Coronary artery (tissue), 2 donors: ENCODE measurements at regions not wholly inside any gene's neighbourhood (a gene's known extent, or its start where the extent isn't known, plus 50 kb on each side); places are given as distances from the start of the nearest gene placed in this dataset.

Experiments
- DNase-seq: peaks from one replicate; pipeline ENCODE4 v3.0.0-alpha.2; 2017; ENCODE audit warnings: low spot score
- H3K27ac ChIP-seq, 2 donors: fragments of 200-600 bp; sonication (generic); one replicate each; pipeline ENCODE4 v1.5.1; 2016 to 2019
- H3K4me3 ChIP-seq: fragments of 200-600 bp; sonication (generic); 2 replicates; pipeline ENCODE4 v1.5.1; 2016; ENCODE audit warnings: mild to moderate bottlenecking, moderate library complexity
- TF ChIP-seq, protein P1 (sequence below): fragments of 200-600 bp; sonication (generic); IDR thresholded peaks from one replicate; pipeline ENCODE4 v1.5.1; 2019; ENCODE audit warnings: antibody characterized with exemption

DNA sequence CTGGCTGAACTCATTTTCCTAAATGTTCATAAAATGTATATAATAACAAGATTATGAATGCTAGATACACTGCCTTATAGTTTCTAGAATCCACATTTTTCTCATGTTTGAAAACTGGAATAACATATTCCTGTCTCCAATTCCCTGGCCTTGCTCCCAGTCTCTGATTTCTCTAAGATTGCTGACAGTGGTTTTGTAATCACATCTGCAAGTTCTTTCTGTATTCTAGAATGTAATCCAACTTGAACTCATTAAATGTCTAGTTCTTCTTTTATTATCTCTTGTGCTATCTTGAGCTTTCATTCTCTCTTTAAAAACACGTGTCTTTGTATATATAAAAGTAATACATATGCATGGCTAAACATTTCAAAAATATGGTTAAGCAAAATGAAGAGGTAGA is 215.2 kb upstream of the ADAMTS9 start:
- TF ChIP-seq, protein P1, sequence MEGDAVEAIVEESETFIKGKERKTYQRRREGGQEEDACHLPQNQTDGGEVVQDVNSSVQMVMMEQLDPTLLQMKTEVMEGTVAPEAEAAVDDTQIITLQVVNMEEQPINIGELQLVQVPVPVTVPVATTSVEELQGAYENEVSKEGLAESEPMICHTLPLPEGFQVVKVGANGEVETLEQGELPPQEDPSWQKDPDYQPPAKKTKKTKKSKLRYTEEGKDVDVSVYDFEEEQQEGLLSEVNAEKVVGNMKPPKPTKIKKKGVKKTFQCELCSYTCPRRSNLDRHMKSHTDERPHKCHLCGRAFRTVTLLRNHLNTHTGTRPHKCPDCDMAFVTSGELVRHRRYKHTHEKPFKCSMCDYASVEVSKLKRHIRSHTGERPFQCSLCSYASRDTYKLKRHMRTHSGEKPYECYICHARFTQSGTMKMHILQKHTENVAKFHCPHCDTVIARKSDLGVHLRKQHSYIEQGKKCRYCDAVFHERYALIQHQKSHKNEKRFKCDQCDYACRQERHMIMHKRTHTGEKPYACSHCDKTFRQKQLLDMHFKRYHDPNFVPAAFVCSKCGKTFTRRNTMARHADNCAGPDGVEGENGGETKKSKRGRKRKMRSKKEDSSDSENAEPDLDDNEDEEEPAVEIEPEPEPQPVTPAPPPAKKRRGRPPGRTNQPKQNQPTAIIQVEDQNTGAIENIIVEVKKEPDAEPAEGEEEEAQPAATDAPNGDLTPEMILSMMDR, result no peak
- DNase-seq, result no peak
- H3K27ac ChIP-seq, result no peak overlapping the region
- no peak overlapping the region for H3K4me3 ChIP-seq

DNA sequence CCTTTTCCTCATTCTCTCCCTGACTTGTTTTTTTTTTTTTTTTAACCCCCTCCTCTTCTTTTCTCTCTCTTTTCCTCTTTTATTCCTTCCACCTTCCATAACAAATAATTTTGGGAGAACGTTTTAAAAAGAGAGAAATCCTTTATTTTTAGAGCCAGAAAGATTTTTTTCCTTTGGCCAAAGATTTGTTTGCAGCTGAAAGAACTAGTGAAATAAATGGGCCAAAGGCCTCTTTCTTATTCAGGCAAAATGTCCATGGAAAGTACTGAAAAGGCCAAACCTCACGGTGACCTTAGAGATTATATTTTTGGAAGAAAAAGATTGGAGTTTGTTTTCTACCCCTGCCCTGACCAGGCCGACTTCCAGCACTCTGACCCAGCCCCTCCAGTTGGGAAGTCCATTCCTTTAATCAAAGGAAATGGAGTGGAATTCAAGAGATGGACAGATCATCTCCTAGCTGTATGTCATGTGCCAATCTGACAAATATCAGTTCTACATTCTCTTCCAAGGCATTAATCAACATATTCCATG is 214.3 kb upstream of the ADAMTS9 start:
- H3K4me3 ChIP-seq, result no peak overlapping the region
- TF ChIP-seq, protein P1, result no peak
- DNase-seq, result no peak
- peak overlapping the region; percentile 0 to 67 for H3K27ac ChIP-seq

DNA sequence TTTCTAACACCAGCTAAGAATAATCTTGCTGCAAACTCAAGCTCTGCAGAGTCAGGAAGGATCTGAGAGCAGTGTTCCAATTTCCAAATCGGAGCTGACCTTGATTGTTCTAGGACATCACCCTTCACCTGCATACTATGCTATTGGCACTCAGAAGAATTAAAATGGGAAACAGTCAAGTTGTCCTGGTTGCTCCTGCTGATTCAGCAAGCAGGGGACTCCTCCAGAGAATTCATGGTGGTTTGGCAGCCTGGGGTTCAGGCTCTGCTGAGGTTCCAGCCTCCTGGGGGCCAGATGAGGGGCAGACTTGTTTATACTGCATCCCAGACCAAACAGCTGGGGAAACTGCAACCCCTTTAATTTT is 213.7 kb upstream of the ADAMTS9 start:
- TF ChIP-seq, protein P1, result no peak
- H3K4me3 ChIP-seq, result no peak overlapping the region
- no peak for DNase-seq
- H3K27ac ChIP-seq, result peak overlapping the region; percentile 0 to 66

DNA sequence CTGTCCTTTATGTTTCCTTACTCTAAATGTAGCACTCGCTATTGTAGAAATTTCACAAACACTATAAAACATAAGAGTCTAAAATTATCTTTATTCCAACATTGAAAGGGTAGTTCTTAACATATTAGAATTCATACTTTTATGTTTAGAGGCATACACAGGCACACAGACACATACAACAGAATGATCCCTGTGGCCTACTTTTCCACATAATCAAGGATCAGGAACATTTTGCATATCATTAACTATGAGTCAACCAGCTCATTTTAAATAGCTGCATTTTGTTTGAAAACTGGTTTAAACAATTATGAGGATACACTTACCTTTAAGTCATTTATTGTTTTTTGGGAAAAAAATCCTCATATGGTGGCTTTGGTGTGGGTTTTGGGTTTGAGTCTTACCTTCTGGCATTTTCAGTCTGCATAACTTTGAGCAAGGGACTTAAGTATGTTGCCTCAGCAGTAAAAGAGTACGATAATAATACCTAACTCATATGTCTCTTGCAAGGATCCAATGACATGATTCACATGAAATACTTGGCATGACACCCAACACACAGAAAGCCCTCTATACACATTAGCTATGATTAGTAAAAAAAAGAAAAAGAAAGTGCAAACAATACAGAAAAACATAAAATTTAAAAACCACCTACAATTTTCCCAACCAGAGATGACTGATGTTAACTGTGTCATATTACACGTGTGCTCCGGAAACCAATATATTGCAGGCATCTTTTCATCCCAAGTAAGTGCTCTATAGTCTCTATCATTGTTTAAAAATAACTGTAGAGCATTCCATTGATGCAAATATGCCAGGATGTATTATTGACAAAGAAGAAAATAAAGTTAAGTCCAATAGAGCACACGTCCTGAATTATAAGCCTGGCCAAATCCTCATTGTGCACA is 213.1 kb upstream of the ADAMTS9 start:
- no peak for DNase-seq
- TF ChIP-seq, protein P1, result no peak
- Histone ChIP-seq H3K4me3 (no peak overlapping the region), H3K27ac (peak overlapping the region; percentile 42 to 66)

DNA sequence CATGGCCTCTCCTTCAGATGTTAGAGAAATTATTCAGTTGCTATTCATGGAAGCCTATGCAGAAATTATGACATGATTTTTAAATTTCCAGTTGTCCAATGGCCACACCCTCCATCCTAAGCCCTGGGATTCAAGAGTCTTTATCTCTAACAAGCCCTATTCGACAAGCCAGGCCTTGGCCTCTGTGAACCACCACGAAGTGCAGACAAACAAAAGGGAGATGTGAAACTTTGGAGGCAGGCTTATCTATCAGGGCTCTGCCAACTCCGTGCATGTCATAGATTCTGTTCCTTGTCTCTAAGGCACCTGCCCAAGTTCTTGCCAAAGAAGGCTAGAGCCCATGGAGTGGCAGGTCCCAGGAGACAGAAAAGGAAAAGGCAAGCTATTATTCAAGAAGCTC is 212.4 kb upstream of the ADAMTS9 start:
- no peak for DNase-seq
- peak overlapping the region; percentile 42 to 55 for H3K27ac ChIP-seq
- TF ChIP-seq, protein P1, result no peak
- H3K4me3 ChIP-seq, result no peak overlapping the region

DNA sequence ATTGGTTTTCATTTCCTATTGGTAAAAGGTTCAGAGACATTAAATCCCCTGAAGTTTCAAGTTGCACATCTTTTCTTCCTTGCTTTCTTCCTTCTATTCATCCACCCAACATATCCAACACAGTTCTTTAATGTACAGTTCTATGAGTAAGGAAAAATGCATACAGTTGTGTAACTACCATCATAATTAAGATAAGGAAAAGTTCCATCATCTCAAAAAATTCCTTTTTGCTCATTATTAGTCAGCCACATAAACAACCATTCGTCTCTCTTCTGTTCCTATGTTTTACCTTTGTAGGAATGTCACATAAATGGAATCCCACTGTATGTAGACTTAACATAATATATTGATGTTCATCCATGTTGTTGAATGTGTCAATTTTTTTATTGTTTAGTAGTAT is 211.1 kb upstream of the ADAMTS9 start:
- Histone ChIP-seq H3K4me3 (no peak overlapping the region), H3K27ac (peak overlapping the region in 1 of 2 donors; percentile 36)
- TF ChIP-seq, protein P1, result no peak
- DNase-seq, result no peak
